GM19351 (cell line): ENCODE measurements at regions not wholly inside any gene's neighbourhood (a gene's known extent, or its start where the extent isn't known, plus 50 kb on each side); places are given as distances from the start of the nearest gene placed in this dataset.

Experiments used
- ATAC-seq: cut with Tn5 transposase; IDR thresholded peaks from one replicate; pipeline ENCODE4 v1.9.1; 2021; ENCODE audit warnings: mild to moderate bottlenecking, moderate library complexity; ENCODE audit not compliant: unreplicated experiment

DNA sequence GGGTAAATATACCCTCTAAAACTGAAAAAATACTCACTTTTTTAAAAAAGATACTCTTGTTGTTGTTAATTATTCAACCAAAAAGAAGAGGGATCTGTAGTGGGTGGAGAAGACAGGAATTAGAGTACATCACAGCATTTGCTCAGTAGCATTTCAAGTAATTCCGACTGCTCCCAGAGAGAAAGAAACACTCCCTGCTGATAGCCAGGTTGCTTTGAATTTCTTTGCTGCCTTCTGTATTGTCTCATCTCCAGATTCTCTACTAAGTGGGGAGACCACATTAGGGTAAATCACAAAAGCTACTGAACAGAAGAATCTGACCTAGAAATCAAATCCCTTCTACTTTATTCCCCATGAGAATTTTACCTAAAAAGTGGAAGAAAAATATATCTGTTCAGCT lies 661.1 kb downstream of the BRINP3 start:
- ATAC-seq: no peak

DNA sequence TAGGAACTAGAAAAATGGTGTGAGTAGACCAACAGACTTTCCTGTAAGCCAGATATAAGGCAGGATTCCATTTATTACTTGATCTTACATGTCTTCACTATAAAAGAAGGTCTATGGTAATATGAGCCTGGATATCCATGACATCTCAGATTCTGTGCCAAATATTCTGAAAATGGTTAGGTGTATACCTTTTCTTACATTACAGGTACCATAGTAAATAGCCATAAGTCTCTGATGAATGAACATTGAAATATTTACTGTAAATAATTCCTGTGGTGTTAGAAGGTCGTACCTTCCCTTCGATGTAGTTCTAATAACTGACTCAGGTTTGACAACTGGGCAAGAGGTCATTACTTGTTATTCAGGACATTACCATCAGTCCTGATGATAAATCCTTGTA lies 657.9 kb downstream of the BRINP3 start:
- no peak for ATAC-seq

GRCh38 chr1:189821833-189822232 lies 655.8 kb downstream of the BRINP3 start:
- no peak for ATAC-seq

- no peak for ATAC-seq
Measured at GRCh38 chr1:189834813-189835212, 642.9 kb downstream of the BRINP3 start.

GRCh38 chr1:189847613-189848012 lies 630.1 kb downstream of the BRINP3 start:
- ATAC-seq: no peak

- no peak for ATAC-seq
Measured at GRCh38 chr1:189851806-189852367, 625.8 kb downstream of the BRINP3 start.

DNA sequence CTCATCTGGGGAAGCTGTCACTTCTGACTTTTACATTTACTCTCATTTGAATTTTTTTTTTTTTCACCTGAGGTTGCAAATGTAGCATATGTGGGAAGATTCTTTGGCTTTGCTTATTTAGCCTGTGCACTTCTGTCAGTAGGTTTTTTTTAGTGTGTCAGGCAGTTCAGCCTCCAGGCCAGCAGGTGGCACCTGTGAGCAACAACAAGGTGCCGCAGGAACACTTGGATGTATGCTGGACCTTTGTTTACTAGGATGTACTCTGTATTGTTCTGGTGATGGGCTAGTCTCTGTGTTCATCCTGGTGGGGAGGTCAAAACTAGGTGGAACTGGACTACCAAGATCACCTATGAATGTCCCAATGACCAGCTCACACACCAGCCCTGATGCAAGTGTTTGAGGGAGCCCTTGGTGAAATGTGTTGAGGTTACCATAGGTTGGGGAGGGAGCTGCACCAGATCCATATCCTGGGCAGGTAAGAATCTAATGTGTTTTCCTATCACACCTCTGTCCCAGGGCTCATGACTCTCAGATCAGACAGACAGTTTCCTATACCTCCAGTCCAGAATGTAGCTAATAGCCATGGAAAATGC lies 618.2 kb downstream of the BRINP3 start:
- peak; percentile 81 for ATAC-seq

GRCh38 chr1:189866606-189867005 lies 611.1 kb downstream of the BRINP3 start:
- no peak for ATAC-seq

DNA sequence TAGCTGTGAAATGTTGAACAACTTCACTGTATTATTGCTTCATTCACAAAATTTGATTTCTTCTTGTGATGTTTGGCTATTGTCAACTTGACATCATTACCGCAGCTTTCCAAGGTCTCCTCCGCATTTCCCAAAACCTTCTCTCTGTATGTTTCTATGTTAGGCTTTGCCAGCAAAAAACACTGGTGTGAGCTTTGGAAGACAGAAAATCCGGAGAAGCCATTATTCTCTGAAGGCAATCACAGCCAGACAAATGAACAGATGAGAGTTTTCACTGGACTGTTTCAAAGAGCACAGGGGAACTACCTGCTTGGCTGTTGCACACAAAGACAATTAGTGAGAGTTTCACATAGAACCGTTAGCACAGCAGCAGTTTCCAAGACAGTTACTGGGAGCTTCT lies 609.6 kb downstream of the BRINP3 start:
- ATAC-seq: no peak

- no peak for ATAC-seq
Measured at GRCh38 chr1:189874715-189875435, 602.8 kb downstream of the BRINP3 start.

DNA sequence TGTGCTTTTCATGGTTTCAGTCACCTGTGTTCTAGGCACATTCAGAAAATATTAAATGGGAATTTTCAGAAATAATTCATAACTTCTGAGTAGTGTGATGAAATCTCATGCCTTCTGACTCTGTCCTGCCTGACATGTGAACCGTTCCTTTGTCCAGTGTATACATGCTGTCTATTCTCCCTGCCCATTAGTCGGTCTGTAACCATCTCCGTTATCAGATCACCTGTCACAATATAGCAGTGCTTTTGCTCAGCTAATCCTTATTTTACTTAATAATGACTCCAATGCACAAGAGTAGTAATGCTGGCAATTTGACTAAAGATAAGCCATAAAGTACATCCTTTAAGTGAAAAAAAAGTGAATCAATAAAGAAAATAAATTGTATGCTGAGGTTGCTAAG lies 597.5 kb downstream of the BRINP3 start:
- ATAC-seq: no peak

GRCh38 chr1:189899686-189900425 lies 577.8 kb downstream of the BRINP3 start:
- no peak for ATAC-seq

DNA sequence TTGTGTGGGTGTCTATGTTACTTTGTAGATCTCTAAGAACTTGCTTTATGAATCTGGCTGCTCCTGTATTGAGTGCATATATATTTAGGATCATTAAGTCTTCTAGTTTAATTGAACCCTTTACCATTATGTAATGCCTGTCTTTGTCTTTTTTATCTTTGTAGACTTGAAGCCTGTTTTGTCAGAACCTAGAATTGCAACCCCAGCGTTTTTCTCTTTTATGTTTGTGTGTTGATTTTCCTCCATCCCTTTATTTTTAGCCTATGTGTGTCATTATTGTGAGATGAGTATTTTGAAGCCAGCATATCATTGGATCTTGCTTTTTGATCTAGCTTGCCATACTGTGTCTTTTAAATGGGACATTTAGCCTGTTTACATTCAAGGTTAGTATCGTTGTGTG lies 573.2 kb downstream of the BRINP3 start:
- ATAC-seq: no peak

DNA sequence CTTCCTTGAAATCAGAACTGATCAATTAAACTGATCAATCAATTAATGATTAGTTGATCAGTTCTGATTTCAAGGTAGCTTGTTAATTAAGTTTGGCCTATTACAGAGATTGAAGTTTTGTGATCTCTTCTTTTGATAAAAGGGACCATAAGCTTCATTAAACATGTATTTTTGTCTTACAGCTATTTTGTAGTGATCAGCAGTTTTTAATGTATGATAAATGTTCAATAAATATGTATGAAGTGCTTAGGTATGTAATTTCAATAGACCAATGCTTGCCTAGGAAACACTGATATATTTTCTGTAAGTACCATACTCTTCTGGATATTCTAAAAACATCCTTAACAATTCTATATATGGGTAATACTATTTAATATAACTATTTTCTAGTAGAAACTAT lies 569.6 kb downstream of the BRINP3 start:
- ATAC-seq: no peak

DNA sequence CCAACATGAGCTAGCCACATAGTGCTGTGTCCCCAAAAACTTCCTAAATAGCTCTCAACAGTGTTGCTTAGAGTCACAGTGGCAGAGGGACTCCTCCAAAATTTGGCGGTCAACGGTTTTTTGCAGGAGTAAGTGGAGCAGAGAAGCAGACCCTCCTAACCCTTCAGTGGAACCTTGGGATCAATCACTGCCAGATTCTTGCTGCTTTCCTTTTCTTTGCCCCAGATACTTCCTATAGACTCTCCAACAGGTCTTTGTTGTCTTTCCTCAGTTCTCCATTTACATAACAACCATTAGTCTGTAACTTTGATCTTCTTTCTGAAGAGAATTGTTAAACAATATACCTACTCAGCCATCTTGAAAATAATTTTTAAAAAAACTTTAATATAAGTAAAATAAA lies 556.1 kb downstream of the BRINP3 start:
- no peak for ATAC-seq

DNA sequence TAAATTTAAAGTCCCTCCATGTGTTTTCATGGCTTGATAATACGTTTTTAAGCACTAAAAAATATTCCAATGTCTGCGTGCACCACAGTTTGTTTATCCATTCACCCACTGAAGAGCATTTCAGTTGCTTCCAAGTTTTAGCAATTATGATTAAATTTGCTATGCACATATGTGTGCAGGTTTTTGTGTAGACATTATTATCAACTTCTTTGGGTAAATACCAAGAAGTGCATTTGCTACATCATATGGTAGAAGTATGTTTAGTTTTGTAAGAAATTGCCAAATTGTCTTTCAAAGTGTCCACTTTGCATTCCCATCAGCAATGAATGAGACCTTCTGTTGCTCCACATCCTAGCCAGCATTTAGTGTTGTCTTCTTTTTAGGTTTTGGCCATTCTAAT lies 550.0 kb downstream of the BRINP3 start:
- ATAC-seq: no peak

GRCh38 chr1:189929501-189930099 lies 548.1 kb downstream of the BRINP3 start:
- no peak for ATAC-seq

DNA sequence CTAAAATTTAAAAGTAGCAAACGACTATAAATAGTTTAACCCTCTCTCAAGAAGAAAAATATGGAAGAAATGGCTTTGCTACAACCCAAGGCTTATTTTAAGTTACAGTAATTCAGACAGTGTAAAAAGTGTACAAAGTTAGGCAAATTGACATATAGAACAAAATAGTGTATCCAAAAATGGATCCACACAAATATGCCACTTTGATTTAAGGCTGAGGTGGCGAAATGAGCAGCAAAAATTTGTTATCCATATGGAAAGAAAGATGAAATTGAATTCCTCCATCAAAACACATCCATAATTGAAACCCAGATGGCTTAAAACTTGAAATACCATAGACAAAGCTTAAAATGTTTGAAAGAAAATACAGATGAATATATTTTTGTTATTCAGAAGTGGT lies 540.8 kb downstream of the BRINP3 start:
- no peak for ATAC-seq

DNA sequence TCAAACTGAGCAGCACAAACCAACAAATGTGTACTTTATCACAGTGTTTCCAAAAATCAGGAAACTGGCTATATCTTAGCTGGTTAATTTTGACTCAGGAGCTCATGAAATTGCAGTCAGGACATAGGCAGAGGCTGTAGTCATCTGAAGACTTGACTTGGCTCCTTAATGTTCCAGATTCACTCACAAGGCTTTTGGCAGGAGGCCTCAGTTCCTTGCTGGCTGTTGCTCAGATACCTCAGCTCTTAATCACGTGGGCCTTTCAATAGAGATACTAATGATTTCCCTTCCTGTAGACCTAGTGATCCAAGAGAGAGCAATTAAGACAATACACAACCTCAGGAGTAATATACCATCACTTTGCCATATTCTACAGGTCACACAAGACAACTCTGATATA lies 537.7 kb downstream of the BRINP3 start:
- no peak for ATAC-seq

- ATAC-seq: no peak
Measured at GRCh38 chr1:189941922-189942321, 535.7 kb downstream of the BRINP3 start.

- ATAC-seq: no peak
Measured at GRCh38 chr1:189958756-189959155, 518.9 kb downstream of the BRINP3 start.
